Stomach (tissue), 8 donors: ENCODE measurements at regions not wholly inside any gene's neighbourhood (a gene's known extent, or its start where the extent isn't known, plus 50 kb on each side); places are given as distances from the start of the nearest gene placed in this dataset.

ENCODE experiments used
- DNase-seq, 2 donors: peaks; one replicate each; pipeline versions ENCODE4 v3.0.0 to v3.0.0-alpha.2; 2013 to 2019
- H3K27ac ChIP-seq, 5 donors: fragments of 200-600 bp in 4 of 5; sonication (generic) in 4 of 5; one replicate each; pipeline ENCODE4 v1.5.1; 2013 to 2019; ENCODE audit warnings: mild to moderate bottlenecking in 1 of 5, moderate library complexity in 1 of 5
- H3K27me3 ChIP-seq, 3 donors: fragments of 200-600 bp; sonication (generic); one replicate each; pipeline ENCODE4 v1.5.1; 2017 to 2019; ENCODE audit warnings: mixed run types in 1 of 3
- H3K36me3 ChIP-seq, 4 donors: fragments of 200-600 bp; sonication (generic); 1 replicate in 3 of 4; 2 replicates in 1 of 4; pipeline ENCODE4 v1.5.1; 2016 to 2019
- H3K4me1 ChIP-seq, 4 donors: fragments of 200-600 bp; sonication (generic); one replicate each; pipeline ENCODE4 v1.5.1; 2016 to 2019
- H3K4me3 ChIP-seq, 4 donors: fragments of 200-600 bp; sonication (generic) in 3 of 4; one replicate each; pipeline ENCODE4 v1.5.1; 2016 to 2019; ENCODE audit warnings: mild to moderate bottlenecking in 1 of 4
- H3K9me3 ChIP-seq, 4 donors: fragments of 200-600 bp; sonication (generic); one replicate each; pipeline ENCODE4 v1.5.1; 2016 to 2019
- EP300 ChIP-seq: sonication (generic); formaldehyde crosslinking; IDR thresholded peaks from one replicate; pipeline ENCODE4 v1.6.1; 2017; ENCODE audit warnings: antibody characterized with exemption
- POLR2A ChIP-seq, 4 donors: fragments of 450-650 bp; IDR thresholded peaks; one replicate each; pipeline ENCODE4 v1.6.1; 2016; ENCODE audit warnings: antibody characterized with exemption in 4 of 4, control low read depth in 2 of 4, mild to moderate bottlenecking in 1 of 4, moderate library complexity in 1 of 4
- POLR2AphosphoS5 ChIP-seq, 3 donors: sonication (generic); formaldehyde crosslinking; IDR thresholded peaks; one replicate each; pipeline ENCODE4 v1.6.1; 2016; ENCODE audit warnings: antibody characterized with exemption in 3 of 3
- WGBS, 5 donors: extraction: QIAGEN DNeasy Blood & Tissue Kit in 3 of 5; methylation state at CpG; one replicate each; pipeline versions ENCODE4 v1.1.5 to v1.1.7; 2013 to 2018; 5-methylcytosine and 5-hydroxymethylcytosine counted together
- intact Hi-C: fragments of 100-400 bp; cut with DNase I; formaldehyde crosslinking; loops from one replicate; pipeline ENCODE4 v1.15.1; 2023; ENCODE audit warnings: low total_unique reads
- TF ChIP-seq, protein P1 (sequence below), 7 experiments: fragments of 450-650 bp in 4 of 7; fragments of 200-600 bp in 3 of 7; sonication (generic) in 3 of 7; IDR thresholded peaks; one replicate each; pipeline ENCODE4 v1.5.1; 2016 to 2019; ENCODE audit warnings: antibody characterized with exemption in 7 of 7, control low read depth in 2 of 7, mild to moderate bottlenecking in 1 of 7
- donor health status: healthy with polysubstance abuse.
- donor health status: Bipolar disorder and iron deficiency.
- donor health status: healthy.

DNA sequence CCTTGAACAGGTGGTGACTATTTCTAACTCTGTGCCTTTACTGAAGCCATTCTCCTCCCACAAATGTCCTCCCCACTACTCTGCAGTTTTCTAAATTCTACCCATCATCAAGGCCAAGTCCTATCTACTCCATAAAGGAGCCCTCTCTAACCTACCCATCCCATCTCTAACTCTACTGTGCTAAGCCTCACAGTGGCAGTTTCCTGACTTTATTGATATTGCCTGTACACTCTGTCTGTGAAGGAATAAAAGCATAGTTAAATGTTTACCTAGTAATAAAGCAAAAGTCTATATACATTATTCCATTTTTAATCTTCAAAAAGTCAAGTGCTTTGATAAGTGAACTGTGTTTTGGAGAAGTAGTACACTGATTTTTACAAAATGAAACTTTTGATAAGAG lies 178.4 kb upstream of the HMCN1 start:
- Histone ChIP-seq H3K27me3 (no peaks in the 10 kb centered on the region), H3K36me3 (no peaks in the 10 kb centered on the region), H3K27ac (no peak overlapping the region), H3K4me3 (no peak overlapping the region), H3K4me1 (peaks cover 0 to 20% (median 7%) of the 10 kb centered on the region in 4 donors), H3K9me3 (no peaks in the 10 kb centered on the region)
- no peak for DNase-seq
- TF ChIP-seq POLR2A (IDR thresholded peaks at IDR 0.05): no peak
- TF ChIP-seq EP300: no peak
- TF ChIP-seq POLR2AphosphoS5 (IDR thresholded peaks at IDR 0.05): no peak
- TF ChIP-seq, protein P1, sequence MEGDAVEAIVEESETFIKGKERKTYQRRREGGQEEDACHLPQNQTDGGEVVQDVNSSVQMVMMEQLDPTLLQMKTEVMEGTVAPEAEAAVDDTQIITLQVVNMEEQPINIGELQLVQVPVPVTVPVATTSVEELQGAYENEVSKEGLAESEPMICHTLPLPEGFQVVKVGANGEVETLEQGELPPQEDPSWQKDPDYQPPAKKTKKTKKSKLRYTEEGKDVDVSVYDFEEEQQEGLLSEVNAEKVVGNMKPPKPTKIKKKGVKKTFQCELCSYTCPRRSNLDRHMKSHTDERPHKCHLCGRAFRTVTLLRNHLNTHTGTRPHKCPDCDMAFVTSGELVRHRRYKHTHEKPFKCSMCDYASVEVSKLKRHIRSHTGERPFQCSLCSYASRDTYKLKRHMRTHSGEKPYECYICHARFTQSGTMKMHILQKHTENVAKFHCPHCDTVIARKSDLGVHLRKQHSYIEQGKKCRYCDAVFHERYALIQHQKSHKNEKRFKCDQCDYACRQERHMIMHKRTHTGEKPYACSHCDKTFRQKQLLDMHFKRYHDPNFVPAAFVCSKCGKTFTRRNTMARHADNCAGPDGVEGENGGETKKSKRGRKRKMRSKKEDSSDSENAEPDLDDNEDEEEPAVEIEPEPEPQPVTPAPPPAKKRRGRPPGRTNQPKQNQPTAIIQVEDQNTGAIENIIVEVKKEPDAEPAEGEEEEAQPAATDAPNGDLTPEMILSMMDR (IDR thresholded peaks at IDR 0.05): no peak
- intact Hi-C loops: no loop called here

DNA sequence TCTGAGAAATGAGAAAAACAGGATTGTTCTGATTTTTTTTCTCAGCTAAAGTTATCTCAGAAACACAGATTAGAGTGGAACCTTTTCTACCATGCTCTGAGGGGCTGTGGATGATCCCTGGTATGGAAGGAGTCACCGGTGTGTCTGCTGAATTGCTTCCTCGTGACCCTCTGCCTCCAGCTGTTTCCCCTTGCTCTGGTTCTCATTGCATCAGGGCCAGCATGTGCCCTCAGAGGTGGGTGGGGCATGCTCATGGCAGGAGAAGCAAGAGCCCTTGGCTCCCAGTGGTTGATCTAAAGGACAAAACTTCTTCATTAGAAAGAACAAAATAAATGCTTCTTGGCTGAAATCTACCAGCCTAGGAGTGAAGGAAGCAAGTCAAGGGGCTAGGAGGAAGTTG lies 183.2 kb upstream of the HMCN1 start:
- Histone ChIP-seq H3K27ac (no peak overlapping the region), H3K27me3 (no peaks in the 10 kb centered on the region), H3K4me3 (no peak overlapping the region), H3K36me3 (no peaks in the 10 kb centered on the region), H3K4me1 (peaks cover 0 to 13% (median 2%) of the 10 kb centered on the region in 4 donors), H3K9me3 (no peaks in the 10 kb centered on the region)
- TF ChIP-seq, protein P1 (IDR thresholded peaks at IDR 0.05): no peak
- TF ChIP-seq EP300 (no peak), POLR2A (IDR thresholded peaks at IDR 0.05) (no peak), POLR2AphosphoS5 (IDR thresholded peaks at IDR 0.05) (no peak)
- intact Hi-C loops: no loop called here
- no peak for DNase-seq
- WGBS, 5 donors: 71 to 80% (median 76%) methylated on average over 2 of the region's 2 CpGs

DNA sequence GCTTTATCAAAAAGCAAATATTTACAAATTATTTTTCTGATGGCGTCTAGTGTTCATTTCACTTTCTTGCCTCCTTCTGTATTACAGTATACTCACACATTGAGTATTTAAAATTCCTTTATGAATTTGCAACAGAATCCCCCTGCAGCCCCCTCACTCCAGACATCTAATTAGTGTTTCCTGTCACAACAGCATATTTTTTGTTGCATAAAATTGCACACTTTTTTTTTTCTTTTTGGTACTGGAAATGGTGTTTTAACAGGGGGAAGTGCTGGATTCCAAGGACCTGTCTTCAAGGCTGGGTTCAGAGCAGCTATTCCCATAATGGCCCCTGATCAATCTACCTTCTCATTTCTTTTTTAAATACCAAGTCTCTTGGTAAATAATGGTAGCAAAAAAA lies 184.3 kb upstream of the HMCN1 start:
- Histone ChIP-seq H3K36me3 (no peaks in the 10 kb centered on the region), H3K27ac (no peak overlapping the region), H3K4me3 (no peak overlapping the region), H3K27me3 (no peaks in the 10 kb centered on the region), H3K4me1 (peaks cover 0 to 6% (median 0%) of the 10 kb centered on the region in 4 donors), H3K9me3 (no peaks in the 10 kb centered on the region)
- DNase-seq: no peak
- intact Hi-C loops: no loop called here
- TF ChIP-seq EP300 (no peak), POLR2A (IDR thresholded peaks at IDR 0.05) (no peak), POLR2AphosphoS5 (IDR thresholded peaks at IDR 0.05) (no peak)
- TF ChIP-seq, protein P1 (IDR thresholded peaks at IDR 0.05): no peak
- 22 to 70% (median 32%) methylated on average over 1 of the region's 1 CpG for WGBS, 5 donors

DNA sequence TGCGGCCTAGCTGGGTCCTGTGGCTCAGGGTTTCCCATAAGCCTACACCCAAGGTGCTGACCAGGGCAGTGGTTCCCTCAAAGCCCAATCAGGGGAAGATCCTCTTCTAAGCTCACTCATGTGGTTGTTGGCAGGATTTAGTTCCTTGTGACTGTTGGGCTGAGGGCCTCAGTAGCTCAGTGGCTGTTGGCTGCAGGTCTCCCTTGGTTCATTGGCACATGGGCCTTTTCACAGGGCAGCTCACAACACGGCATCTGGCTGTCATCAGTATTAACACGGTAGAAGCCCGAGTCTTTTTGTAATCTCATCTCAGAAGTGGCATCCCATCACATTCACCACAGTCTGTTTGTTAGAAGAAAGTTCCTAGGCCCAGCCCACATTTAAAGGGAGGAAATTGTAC lies 188.2 kb upstream of the HMCN1 start:
- TF ChIP-seq EP300 (no peak), POLR2A (IDR thresholded peaks at IDR 0.05) (no peak), POLR2AphosphoS5 (IDR thresholded peaks at IDR 0.05) (no peak)
- TF ChIP-seq, protein P1 (IDR thresholded peaks at IDR 0.05): no peak
- intact Hi-C loops: no loop called here
- no peaks in the 10 kb centered on the region for H3K27me3 ChIP-seq
- no peak overlapping the region for H3K27ac ChIP-seq
- no peak for DNase-seq
- no peaks in the 10 kb centered on the region for H3K36me3 ChIP-seq
- 94 to 100% (median 96%) methylated on average over 4 of the region's 4 CpGs for WGBS, 5 donors
- no peaks in the 10 kb centered on the region for H3K9me3 ChIP-seq
- H3K4me1 ChIP-seq: peaks cover 0 to 6% (median 0%) of the 10 kb centered on the region in 4 donors
- H3K4me3 ChIP-seq: no peak overlapping the region
